Ovary (tissue), 7 donors: ENCODE measurements at regions not wholly inside any gene's neighbourhood (a gene's known extent, or its start where the extent isn't known, plus 50 kb on each side); places are given as distances from the start of the nearest gene placed in this dataset.

Experiments used
- DNase-seq, 5 donors: peaks; one replicate each; pipeline ENCODE4 v3.0.0-alpha.2; 2019 to 2020
- H3K27ac ChIP-seq, 2 donors: fragments of 200-600 bp; one replicate each; pipeline versions ENCODE4 v1.5.1 to v1.8.0; 2019 to 2022
- H3K27me3 ChIP-seq: fragments of 200-600 bp; one replicate; pipeline ENCODE4 v1.8.0; 2022
- H3K36me3 ChIP-seq: fragments of 200-600 bp; sonication (generic); one replicate; pipeline ENCODE4 v1.5.1; 2019
- H3K4me1 ChIP-seq: one replicate; pipeline ENCODE4 v1.8.1; 2013; ENCODE audit warnings: mild to moderate bottlenecking, moderate library complexity; ENCODE audit not compliant: insufficient read depth
- H3K4me3 ChIP-seq: fragments of 200-600 bp; sonication (generic); one replicate; pipeline ENCODE4 v1.5.1; 2017
- H3K9me3 ChIP-seq, 2 donors: fragments of 200-600 bp in 1 of 2; sonication (generic) in 1 of 2; one replicate each; pipeline versions ENCODE4 v1.5.1 to v1.8.1; 2013 to 2019; ENCODE audit warnings: mild to moderate bottlenecking in 1 of 2, moderate library complexity in 1 of 2
- EP300 ChIP-seq: sonication (generic); formaldehyde crosslinking; IDR thresholded peaks from one replicate; pipeline ENCODE4 v1.6.1; 2017; ENCODE audit warnings: antibody characterized with exemption
- POLR2A ChIP-seq: fragments of 450-650 bp; IDR thresholded peaks from one replicate; pipeline ENCODE4 v1.6.1; 2017; ENCODE audit warnings: antibody characterized with exemption, mild to moderate bottlenecking, moderate library complexity
- WGBS, 3 donors: extraction: QIAGEN DNeasy Blood & Tissue Kit in 1 of 3; methylation state at CpG; one replicate each; pipeline versions ENCODE4 v1.1.5 to v1.1.7; 2013 to 2017; 5-methylcytosine and 5-hydroxymethylcytosine counted together
- intact Hi-C, 4 donors: fragments of 100-400 bp; cut with DNase I; formaldehyde crosslinking; loops; one replicate each; pipeline versions ENCODE4 v1.11.0 to v1.15.1; 2022 to 2023
- TF ChIP-seq, protein P1 (sequence below), 3 donors: fragments of 450-650 bp in 2 of 3; fragments of 200-600 bp in 1 of 3; IDR thresholded peaks; one replicate each; pipeline versions ENCODE4 v1.5.1 to v1.8.0; 2016 to 2022; ENCODE audit warnings: antibody characterized with exemption in 3 of 3, mild to moderate bottlenecking in 1 of 3
- donor health status: DM: no; HTN: no; CAD: no; lungs with moderate emphysema.
- donor health status: DM: no; HTN: no; CAD: no.
- donor health status: Bipolar disorder and iron deficiency.
- donor health status: DM: no; HTN: no; CAD: no.
- donor health status: DM: yes; HTN: yes; CAD: no.

DNA sequence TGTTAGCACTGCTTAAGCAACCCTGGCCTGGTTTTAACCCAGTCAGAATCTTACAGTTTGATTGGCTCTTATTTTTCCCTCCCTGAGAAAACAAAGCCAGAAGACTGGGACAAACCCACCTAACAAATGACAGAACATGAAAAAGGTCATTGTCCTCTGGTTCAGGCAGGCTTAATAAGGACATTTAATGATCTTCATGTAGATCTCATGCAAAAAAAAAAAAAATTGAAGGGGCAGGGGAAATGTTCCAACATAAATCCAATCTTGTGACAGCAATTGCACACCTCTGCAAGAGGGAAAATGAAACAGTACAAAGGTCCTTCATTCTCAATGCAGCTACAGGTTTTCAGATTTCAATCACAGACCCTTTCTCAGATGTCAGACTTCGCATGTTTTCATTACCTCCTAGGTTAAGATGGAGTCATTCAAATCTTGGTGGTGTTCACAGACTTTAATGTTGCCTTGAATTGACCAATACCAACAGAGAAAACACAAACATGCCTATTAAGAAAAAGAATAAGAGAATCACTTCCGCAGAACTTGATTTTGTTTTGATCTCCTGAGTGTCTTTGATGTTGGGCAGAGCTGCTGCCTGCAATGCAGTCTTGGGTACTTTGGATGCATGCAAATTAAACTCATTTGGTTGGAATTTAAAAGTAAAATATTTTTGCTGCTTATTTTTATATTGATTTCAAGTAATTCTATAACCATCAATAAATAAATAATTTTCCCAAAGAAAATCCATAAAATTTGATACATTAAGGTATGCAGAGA lies 359.0 kb downstream of the BTG1 start:
- no peak for DNase-seq
- Histone ChIP-seq H3K9me3 (no peaks in the 10 kb centered on the region), H3K27ac (no peak overlapping the region), H3K4me1 (no peaks in the 10 kb centered on the region), H3K27me3 (no peaks in the 10 kb centered on the region), H3K36me3 (no peaks in the 10 kb centered on the region), H3K4me3 (no peak overlapping the region)
- 95 to 97% (median 96%) methylated on average over 2 of the region's 2 CpGs for WGBS, 3 donors
- TF ChIP-seq EP300 (no peak), POLR2A (no peak)
- TF ChIP-seq, protein P1, sequence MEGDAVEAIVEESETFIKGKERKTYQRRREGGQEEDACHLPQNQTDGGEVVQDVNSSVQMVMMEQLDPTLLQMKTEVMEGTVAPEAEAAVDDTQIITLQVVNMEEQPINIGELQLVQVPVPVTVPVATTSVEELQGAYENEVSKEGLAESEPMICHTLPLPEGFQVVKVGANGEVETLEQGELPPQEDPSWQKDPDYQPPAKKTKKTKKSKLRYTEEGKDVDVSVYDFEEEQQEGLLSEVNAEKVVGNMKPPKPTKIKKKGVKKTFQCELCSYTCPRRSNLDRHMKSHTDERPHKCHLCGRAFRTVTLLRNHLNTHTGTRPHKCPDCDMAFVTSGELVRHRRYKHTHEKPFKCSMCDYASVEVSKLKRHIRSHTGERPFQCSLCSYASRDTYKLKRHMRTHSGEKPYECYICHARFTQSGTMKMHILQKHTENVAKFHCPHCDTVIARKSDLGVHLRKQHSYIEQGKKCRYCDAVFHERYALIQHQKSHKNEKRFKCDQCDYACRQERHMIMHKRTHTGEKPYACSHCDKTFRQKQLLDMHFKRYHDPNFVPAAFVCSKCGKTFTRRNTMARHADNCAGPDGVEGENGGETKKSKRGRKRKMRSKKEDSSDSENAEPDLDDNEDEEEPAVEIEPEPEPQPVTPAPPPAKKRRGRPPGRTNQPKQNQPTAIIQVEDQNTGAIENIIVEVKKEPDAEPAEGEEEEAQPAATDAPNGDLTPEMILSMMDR (IDR thresholded peaks at IDR 0.05) = no peak
- intact Hi-C loops = no loop called here

DNA sequence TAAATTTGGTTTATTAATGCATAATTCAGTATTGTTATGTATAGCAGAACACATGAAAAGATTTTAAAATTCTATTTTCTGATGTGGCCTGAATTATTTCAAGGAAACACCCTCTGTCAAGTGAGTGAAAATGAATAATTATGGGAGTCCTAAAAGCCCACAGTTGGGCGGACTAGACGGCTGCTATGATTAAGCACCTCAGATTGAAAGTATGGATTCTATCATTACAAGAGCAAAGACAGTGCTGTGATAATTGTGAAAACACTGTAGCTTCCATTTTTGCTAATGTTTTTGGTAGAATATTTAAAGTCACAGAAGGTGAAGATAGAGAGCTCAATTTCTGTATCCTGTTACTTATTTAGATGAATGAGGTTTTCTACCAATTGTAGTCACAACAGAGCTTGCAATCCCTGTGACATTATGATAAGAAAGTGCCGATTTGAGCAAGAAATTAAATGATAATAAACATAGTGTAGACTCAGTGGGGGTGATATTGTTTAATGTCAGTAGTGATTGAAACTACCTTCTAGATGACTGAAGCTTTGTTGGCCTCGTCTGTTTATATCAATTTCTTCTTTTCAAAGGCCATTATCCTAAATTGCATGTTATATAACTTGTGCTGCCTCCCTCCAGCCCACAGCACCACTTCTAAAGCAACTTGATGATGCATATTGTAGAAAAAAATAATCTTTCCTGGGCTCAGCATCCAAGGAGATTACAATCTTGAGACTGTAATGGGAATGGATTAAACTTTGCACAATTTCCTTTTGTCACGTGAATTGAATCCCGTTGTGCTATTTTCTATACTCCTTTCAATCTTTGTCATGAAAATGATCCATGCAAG lies 359.8 kb downstream of the BTG1 start:
- Histone ChIP-seq H3K9me3 (no peaks in the 10 kb centered on the region), H3K27ac (no peak overlapping the region), H3K4me3 (no peak overlapping the region), H3K4me1 (no peaks in the 10 kb centered on the region), H3K27me3 (no peaks in the 10 kb centered on the region), H3K36me3 (no peaks in the 10 kb centered on the region)
- intact Hi-C loops = no loop called here
- WGBS, 3 donors = 75 to 78% (median 77%) methylated on average over 6 of the region's 6 CpGs
- DNase-seq = no peak
- TF ChIP-seq EP300 (no peak), POLR2A (no peak)
- TF ChIP-seq, protein P1 (IDR thresholded peaks at IDR 0.05) = no peak

DNA sequence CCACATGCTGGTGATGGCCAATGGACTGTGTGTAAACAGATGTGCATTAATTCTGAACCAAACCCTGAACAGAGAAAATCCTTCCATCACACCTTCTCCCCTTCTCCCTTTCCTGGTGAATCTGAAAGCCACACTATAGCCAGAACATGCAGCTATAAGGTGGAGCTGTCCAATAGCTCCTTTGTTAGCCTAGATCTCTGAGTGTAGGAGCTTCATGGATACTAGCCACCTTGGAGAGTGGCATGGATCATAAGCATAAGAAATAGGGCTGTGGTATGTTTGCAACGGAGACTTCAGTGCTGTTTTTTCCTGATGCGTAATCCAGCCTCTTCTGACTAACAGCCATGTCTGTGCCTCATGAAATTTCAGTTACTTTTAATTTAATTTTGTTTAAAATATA lies 364.5 kb downstream of the BTG1 start:
- Histone ChIP-seq H3K4me3 (no peak overlapping the region), H3K4me1 (peaks cover 2% of the 10 kb centered on the region), H3K36me3 (no peaks in the 10 kb centered on the region), H3K9me3 (no peaks in the 10 kb centered on the region), H3K27ac (no peak overlapping the region), H3K27me3 (no peaks in the 10 kb centered on the region)
- 63 to 93% (median 75%) methylated on average over 2 of the region's 2 CpGs for WGBS, 3 donors
- TF ChIP-seq, protein P1 (IDR thresholded peaks at IDR 0.05) = no peak
- TF ChIP-seq EP300 (no peak), POLR2A (no peak)
- intact Hi-C loops = no loop called here
- no peak for DNase-seq

DNA sequence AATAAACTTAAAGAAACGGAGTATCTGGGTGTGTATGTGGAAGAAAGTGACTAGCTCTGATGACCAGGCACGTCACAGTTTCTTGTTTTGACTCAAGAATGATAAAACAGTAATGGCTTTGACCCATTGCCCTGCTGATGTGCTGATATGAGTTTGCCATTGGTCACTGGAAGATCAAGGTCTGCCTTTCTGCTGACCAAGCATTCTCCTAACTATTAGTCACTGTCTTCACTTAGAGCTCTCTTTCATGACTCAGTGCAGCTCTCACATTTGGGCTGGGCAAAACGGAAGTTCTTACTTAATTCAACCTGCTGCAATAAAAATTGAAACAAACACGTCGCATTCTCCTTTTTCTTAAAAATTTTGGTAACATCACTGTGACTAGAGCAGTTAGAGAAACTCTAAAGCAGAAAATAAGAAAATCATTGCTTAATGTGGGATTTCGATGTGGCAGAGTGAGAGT lies 366.7 kb downstream of the BTG1 start:
- Histone ChIP-seq H3K4me3 (no peak overlapping the region), H3K27ac (peak overlapping the region in 1 of 2 donors; percentile 54)
- peak in 2 of 5 donors; percentile 24 for DNase-seq

More for the DNA sequence above, 366.7 kb downstream of the BTG1 start:
- WGBS, 3 donors = 42 to 49% (median 46%) methylated on average over 6 of the region's 6 CpGs
- intact Hi-C loops = no loop called here
- Histone ChIP-seq H3K27me3 (no peaks in the 10 kb centered on the region), H3K36me3 (no peaks in the 10 kb centered on the region), H3K4me1 (peaks cover 4% of the 10 kb centered on the region), H3K9me3 (no peaks in the 10 kb centered on the region)
- no peak for TF ChIP-seq EP300
- TF ChIP-seq POLR2A = no peak
- TF ChIP-seq, protein P1 (IDR thresholded peaks at IDR 0.05) = no peak
